ENCODE measurements at regions not wholly inside any gene's neighbourhood (a gene's known extent, or its start where the extent isn't known, plus 50 kb on each side); places are given as distances from the start of the nearest gene placed in this dataset.
"Not testable (repeated sequence)": the region's sequence is repeated elsewhere in the genome, so short reads cannot be mapped to it uniquely, and the experiment has no call there.

DNA sequence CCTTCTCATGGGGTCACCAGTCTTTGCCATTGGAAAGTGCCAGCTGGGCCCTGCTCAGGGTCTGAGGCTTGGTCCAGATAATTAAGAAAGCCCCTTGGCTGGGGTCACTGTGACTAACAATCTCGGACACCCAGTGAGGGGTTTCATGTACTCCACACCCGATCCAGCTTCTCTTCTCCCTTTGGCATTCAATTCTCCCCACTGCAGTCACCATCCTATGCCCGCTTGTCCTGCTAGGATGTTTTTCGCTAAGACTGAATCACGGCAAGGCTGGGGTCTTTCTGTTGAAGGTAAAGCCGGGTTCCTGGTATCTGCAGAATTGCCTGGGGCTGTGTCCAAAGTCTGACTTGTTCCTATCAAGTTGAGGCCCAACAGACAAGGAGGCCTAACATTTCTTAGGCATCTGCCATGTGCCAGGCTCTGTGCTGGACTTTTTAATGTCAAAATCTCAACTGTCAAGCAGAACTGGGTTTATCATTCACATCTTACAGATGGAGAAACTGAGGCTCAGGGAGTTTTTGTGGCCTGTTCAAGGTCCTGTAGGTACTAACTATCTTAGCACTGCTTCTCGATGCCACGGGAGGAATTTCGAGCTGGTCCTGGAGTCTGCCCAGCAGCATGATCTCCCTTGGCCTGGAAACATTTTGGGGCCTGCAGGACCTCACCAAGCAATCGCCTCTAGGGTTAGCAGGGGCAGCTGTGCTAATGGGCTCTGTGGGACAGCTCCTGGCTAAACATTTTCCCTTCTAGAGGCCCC is 142.0 kb upstream of the ALDH1B1 start:
- no peak overlapping the region for H3K4me3 ChIP-seq (replicated peaks in 1 of 2; ENCODE audit: low read depth in 2 of 2, low read length in 2 of 2)
- no peak for DNase-seq (ENCODE audit: low read depth in 2 of 2)
- TF ChIP-seq, protein P1, sequence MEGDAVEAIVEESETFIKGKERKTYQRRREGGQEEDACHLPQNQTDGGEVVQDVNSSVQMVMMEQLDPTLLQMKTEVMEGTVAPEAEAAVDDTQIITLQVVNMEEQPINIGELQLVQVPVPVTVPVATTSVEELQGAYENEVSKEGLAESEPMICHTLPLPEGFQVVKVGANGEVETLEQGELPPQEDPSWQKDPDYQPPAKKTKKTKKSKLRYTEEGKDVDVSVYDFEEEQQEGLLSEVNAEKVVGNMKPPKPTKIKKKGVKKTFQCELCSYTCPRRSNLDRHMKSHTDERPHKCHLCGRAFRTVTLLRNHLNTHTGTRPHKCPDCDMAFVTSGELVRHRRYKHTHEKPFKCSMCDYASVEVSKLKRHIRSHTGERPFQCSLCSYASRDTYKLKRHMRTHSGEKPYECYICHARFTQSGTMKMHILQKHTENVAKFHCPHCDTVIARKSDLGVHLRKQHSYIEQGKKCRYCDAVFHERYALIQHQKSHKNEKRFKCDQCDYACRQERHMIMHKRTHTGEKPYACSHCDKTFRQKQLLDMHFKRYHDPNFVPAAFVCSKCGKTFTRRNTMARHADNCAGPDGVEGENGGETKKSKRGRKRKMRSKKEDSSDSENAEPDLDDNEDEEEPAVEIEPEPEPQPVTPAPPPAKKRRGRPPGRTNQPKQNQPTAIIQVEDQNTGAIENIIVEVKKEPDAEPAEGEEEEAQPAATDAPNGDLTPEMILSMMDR (IDR thresholded peaks at IDR 0.05; ENCODE audit: low read depth, low read length) = no peak

- TF ChIP-seq, protein P1 (IDR thresholded peaks at IDR 0.05; ENCODE audit: low read depth, low read length) = no peak
- DNase-seq (ENCODE audit: low read depth in 2 of 2) = no peak
- H3K4me3 ChIP-seq (replicated peaks in 1 of 2; ENCODE audit: low read depth in 2 of 2, low read length in 2 of 2) = no peak overlapping the region
These were observed 142.8 kb upstream of the ALDH1B1 start for GRCh38 chr9:38249587-38250210.

DNA sequence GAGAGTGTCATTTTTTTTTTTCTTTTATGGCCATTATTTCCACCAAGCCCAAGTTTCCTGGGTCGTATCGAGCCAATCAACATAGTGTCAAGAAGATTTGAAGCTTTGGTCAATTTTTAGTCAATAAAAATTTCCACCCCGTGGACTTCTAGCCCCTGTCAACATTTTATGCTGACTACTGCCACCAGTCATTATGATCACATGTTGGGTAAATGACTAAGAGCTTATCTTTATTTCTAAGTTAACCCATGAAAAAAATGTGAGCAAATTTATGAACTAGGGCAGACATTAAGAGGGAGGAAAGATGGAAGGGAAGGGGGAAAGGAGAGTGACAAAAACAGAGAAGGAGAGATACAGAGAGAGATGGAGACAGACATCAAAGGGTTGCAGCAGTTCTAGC is 143.5 kb upstream of the ALDH1B1 start:
- TF ChIP-seq, protein P1 (IDR thresholded peaks at IDR 0.05; ENCODE audit: low read depth, low read length) = no peak
- DNase-seq (ENCODE audit: low read depth in 2 of 2) = no peak
- no peak overlapping the region for H3K4me3 ChIP-seq (replicated peaks in 1 of 2; ENCODE audit: low read depth in 2 of 2, low read length in 2 of 2)

- TF ChIP-seq, protein P1 (IDR thresholded peaks at IDR 0.05; ENCODE audit: low read depth, low read length) = no peak
- DNase-seq (ENCODE audit: low read depth in 2 of 2) = no peak
- H3K4me3 ChIP-seq (replicated peaks in 1 of 2; ENCODE audit: low read depth in 2 of 2, low read length in 2 of 2) = no peak overlapping the region
These were observed 145.7 kb upstream of the ALDH1B1 start for GRCh38 chr9:38246833-38247232.

GRCh38 chr9:38244971-38245370 is 147.5 kb upstream of the ALDH1B1 start:
- no peak for DNase-seq (ENCODE audit: low read depth in 2 of 2)
- TF ChIP-seq, protein P1 (IDR thresholded peaks at IDR 0.05; ENCODE audit: low read depth, low read length) = no peak
- H3K4me3 ChIP-seq (replicated peaks in 1 of 2; ENCODE audit: low read depth in 2 of 2, low read length in 2 of 2) = no peak overlapping the region

- TF ChIP-seq, protein P1 (IDR thresholded peaks at IDR 0.05; ENCODE audit: low read depth, low read length) = no peak
- DNase-seq (ENCODE audit: low read depth in 2 of 2) = no peak
These were observed 148.5 kb upstream of the ALDH1B1 start for GRCh38 chr9:38243993-38244392.

GRCh38 chr9:38242151-38242550 is 150.4 kb upstream of the ALDH1B1 start:
- DNase-seq (ENCODE audit: low read depth in 2 of 2); H3K4me3 ChIP-seq (replicated peaks in 1 of 2; ENCODE audit: low read depth in 2 of 2, low read length in 2 of 2): not testable (repeated sequence)

More at GRCh38 chr9:38243993-38244392, 148.5 kb upstream of the ALDH1B1 start:
- no peak overlapping the region for H3K4me3 ChIP-seq (replicated peaks in 1 of 2; ENCODE audit: low read depth in 2 of 2, low read length in 2 of 2)

All from cardiac fibroblast (primary cell).